KMS-11 (cell line): ENCODE measurements at regions not wholly inside any gene's neighbourhood (a gene's known extent, or its start where the extent isn't known, plus 50 kb on each side); places are given as distances from the start of the nearest gene placed in this dataset.

ENCODE experiments used
- H2AFZ ChIP-seq: fragments of 200-600 bp; sonication (generic); 2 replicates; pipeline ENCODE4 v1.6.1; 2016; ENCODE audit warnings: antibody characterized with exemption, mixed run types, low read depth
- H3K27ac ChIP-seq: fragments of 200-600 bp; sonication (generic); 2 replicates; pipeline ENCODE4 v1.6.1; 2016; ENCODE audit warnings: mild to moderate bottlenecking, mixed run types
- H3K27me3 ChIP-seq: fragments of 200-600 bp; sonication (generic); 2 replicates; pipeline ENCODE4 v1.6.1; 2017; ENCODE audit warnings: mild to moderate bottlenecking, low read depth, mixed run types, moderate library complexity; ENCODE audit not compliant: insufficient read depth
- H3K36me3 ChIP-seq: fragments of 200-600 bp; sonication (generic); 2 replicates; pipeline ENCODE4 v1.6.1; 2017; ENCODE audit warnings: mild to moderate bottlenecking, mixed run types; ENCODE audit not compliant: insufficient read depth
- H3K4me1 ChIP-seq: fragments of 200-600 bp; sonication (generic); 2 replicates; pipeline ENCODE4 v1.6.1; 2016; ENCODE audit warnings: mild to moderate bottlenecking, low read depth, mixed run types; ENCODE audit not compliant: poor library complexity, severe bottlenecking
- H3K4me2 ChIP-seq: fragments of 200-600 bp; sonication (generic); 2 replicates; pipeline ENCODE4 v1.7.0; 2016; ENCODE audit warnings: mild to moderate bottlenecking, mixed run types
- H3K4me3 ChIP-seq: fragments of 200-600 bp; sonication (generic); IDR thresholded peaks from 2 replicates; pipeline ENCODE4 v1.6.1; 2017; ENCODE audit warnings: low read depth, low read length, mixed read lengths; ENCODE audit not compliant: insufficient read depth
- H3K79me2 ChIP-seq: fragments of 200-600 bp; sonication (generic); 2 replicates; pipeline ENCODE4 v1.6.1; 2016; ENCODE audit warnings: low read depth, mixed run types; ENCODE audit not compliant: insufficient read depth
- H3K9ac ChIP-seq: fragments of 200-600 bp; sonication (generic); 2 replicates; pipeline ENCODE4 v1.6.1; 2016; ENCODE audit warnings: mild to moderate bottlenecking, mixed run types
- H4K20me1 ChIP-seq: fragments of 200-600 bp; sonication (generic); 2 replicates; pipeline ENCODE4 v1.6.1; 2016; ENCODE audit warnings: mild to moderate bottlenecking, mixed run types; ENCODE audit not compliant: insufficient read depth
- TF ChIP-seq, protein P1 (sequence below): fragments of 200-600 bp; sonication (generic); conservative IDR thresholded peaks from 2 replicates; pipeline ENCODE4 v1.6.1; 2017; ENCODE audit warnings: low read depth, mild to moderate bottlenecking, antibody characterized with exemption, low read length, moderate library complexity, mixed read lengths

- Histone ChIP-seq H2AFZ (no peak overlapping the region), H3K27ac (no peak overlapping the region), H3K4me2 (no peak overlapping the region), H3K27me3 (no peaks in the 10 kb centered on the region), H3K9ac (no peak overlapping the region), H3K4me3 (no peak overlapping the region), H3K36me3 (no peaks in the 10 kb centered on the region), H4K20me1 (no peaks in the 10 kb centered on the region), H3K79me2 (no peaks in the 10 kb centered on the region), H3K4me1 (no peaks in the 10 kb centered on the region)
- TF ChIP-seq, protein P1, sequence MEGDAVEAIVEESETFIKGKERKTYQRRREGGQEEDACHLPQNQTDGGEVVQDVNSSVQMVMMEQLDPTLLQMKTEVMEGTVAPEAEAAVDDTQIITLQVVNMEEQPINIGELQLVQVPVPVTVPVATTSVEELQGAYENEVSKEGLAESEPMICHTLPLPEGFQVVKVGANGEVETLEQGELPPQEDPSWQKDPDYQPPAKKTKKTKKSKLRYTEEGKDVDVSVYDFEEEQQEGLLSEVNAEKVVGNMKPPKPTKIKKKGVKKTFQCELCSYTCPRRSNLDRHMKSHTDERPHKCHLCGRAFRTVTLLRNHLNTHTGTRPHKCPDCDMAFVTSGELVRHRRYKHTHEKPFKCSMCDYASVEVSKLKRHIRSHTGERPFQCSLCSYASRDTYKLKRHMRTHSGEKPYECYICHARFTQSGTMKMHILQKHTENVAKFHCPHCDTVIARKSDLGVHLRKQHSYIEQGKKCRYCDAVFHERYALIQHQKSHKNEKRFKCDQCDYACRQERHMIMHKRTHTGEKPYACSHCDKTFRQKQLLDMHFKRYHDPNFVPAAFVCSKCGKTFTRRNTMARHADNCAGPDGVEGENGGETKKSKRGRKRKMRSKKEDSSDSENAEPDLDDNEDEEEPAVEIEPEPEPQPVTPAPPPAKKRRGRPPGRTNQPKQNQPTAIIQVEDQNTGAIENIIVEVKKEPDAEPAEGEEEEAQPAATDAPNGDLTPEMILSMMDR: no peak
Observed at GRCh38 chr2:114046866-114047435, 157.1 kb downstream of the ACTR3 start.

- H3K36me3 ChIP-seq: no peaks in the 10 kb centered on the region
- TF ChIP-seq, protein P1: no peak
Observed at GRCh38 chr2:114049280-114049679, 159.4 kb downstream of the ACTR3 start.

GRCh38 chr2:114049826-114050225 is 159.9 kb downstream of the ACTR3 start:
- Histone ChIP-seq H3K4me2 (no peak overlapping the region), H3K79me2 (no peaks in the 10 kb centered on the region), H2AFZ (no peak overlapping the region), H3K27ac (no peak overlapping the region), H3K9ac (no peak overlapping the region), H3K36me3 (no peaks in the 10 kb centered on the region), H3K4me1 (no peaks in the 10 kb centered on the region), H3K4me3 (no peak overlapping the region), H3K27me3 (no peaks in the 10 kb centered on the region), H4K20me1 (no peaks in the 10 kb centered on the region)
- TF ChIP-seq, protein P1: no peak

More at GRCh38 chr2:114049280-114049679, 159.4 kb downstream of the ACTR3 start:
- Histone ChIP-seq H3K9ac (no peak overlapping the region), H3K4me3 (no peak overlapping the region), H3K4me1 (no peaks in the 10 kb centered on the region), H3K27me3 (no peaks in the 10 kb centered on the region), H2AFZ (no peak overlapping the region), H3K4me2 (no peak overlapping the region), H4K20me1 (no peaks in the 10 kb centered on the region), H3K27ac (no peak overlapping the region), H3K79me2 (no peaks in the 10 kb centered on the region)

DNA sequence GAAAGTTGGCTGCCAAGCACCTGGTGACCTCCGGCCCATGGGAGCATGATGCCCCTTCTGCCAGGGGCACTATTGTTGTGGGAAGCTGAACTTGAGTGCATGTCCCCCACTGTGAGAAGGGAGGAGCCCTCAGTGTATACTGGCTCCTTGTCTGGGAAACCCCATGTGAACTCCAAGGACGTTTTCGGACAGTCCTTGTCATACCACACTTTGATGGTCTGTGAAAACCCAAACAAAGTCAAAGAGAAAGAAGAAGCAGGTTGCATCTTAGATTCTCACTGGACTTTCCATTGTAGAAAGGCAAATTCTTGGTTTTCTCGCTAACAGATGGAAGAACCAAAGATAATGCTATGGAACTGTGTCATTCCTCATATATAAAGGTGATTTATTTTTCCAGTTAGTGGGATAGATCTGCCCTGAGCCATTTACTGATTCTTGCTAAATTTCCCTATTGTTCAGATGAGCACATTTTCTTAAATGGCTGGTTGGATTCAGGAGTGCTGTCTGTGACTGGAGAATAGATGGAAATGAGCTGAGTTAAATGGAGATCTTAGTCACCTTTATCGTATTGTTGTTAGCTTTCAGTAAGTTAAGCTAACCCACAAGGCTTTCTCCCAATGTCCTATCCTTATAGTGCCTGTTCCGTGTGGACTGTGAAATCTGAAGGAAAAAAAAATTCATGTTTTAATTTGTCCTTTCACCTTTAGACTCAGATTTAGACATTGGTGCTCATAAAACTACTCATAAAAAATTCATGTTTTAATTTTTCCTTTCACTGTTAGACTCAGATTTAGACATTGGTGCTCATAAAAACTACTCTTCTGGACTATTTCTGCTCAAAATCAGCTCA is 166.6 kb downstream of the ACTR3 start:
- no peaks in the 10 kb centered on the region for H3K4me1 ChIP-seq

More for the DNA sequence above, 166.6 kb downstream of the ACTR3 start:
- Histone ChIP-seq H3K9ac (no peak overlapping the region), H3K4me3 (no peak overlapping the region), H3K27me3 (no peaks in the 10 kb centered on the region), H2AFZ (no peak overlapping the region), H3K27ac (no peak overlapping the region), H3K36me3 (no peaks in the 10 kb centered on the region), H3K4me2 (no peak overlapping the region), H3K79me2 (no peaks in the 10 kb centered on the region), H4K20me1 (no peaks in the 10 kb centered on the region)
- TF ChIP-seq, protein P1: no peak
